ENCODE measurements at regions not wholly inside any gene's neighbourhood (a gene's known extent, or its start where the extent isn't known, plus 50 kb on each side); places are given as distances from the start of the nearest gene placed in this dataset.

- no peak for DNase-seq (ENCODE audit: low read depth)
- in situ Hi-C loops (cut with HindIII; ENCODE audit: low pct_unique_long_range_greater_than_20kb, low sequenced_read_pairs): no loop called here
Measured at GRCh38 chr4:28536124-28536523, 1675.5 kb downstream of the STIM2 start.

- DNase-seq (ENCODE audit: low read depth): no peak
- in situ Hi-C loops (cut with HindIII; ENCODE audit: low pct_unique_long_range_greater_than_20kb, low sequenced_read_pairs): no loop called here
Measured at GRCh38 chr4:28545986-28546385, 1685.3 kb downstream of the STIM2 start.

GRCh38 chr4:28548136-28548535 is 1687.5 kb downstream of the STIM2 start:
- no peak for DNase-seq (ENCODE audit: low read depth)
- in situ Hi-C loops (cut with HindIII; ENCODE audit: low pct_unique_long_range_greater_than_20kb, low sequenced_read_pairs): no loop called here

GRCh38 chr4:28548594-28548993 is 1688.0 kb downstream of the STIM2 start:
- no peak for DNase-seq (ENCODE audit: low read depth)
- in situ Hi-C loops (cut with HindIII; ENCODE audit: low pct_unique_long_range_greater_than_20kb, low sequenced_read_pairs): no loop called here

GRCh38 chr4:28555866-28556265 is 1695.2 kb downstream of the STIM2 start:
- in situ Hi-C loops (cut with HindIII; ENCODE audit: low pct_unique_long_range_greater_than_20kb, low sequenced_read_pairs): no loop called here
- no peak for DNase-seq (ENCODE audit: low read depth)

GRCh38 chr4:28557755-28558154 is 1697.1 kb downstream of the STIM2 start:
- in situ Hi-C loops (cut with HindIII; ENCODE audit: low pct_unique_long_range_greater_than_20kb, low sequenced_read_pairs): no loop called here
- DNase-seq (ENCODE audit: low read depth): no peak

GRCh38 chr4:28558895-28559294 is 1698.3 kb downstream of the STIM2 start:
- DNase-seq (ENCODE audit: low read depth): no peak
- in situ Hi-C loops (cut with HindIII; ENCODE audit: low pct_unique_long_range_greater_than_20kb, low sequenced_read_pairs): no loop called here

GRCh38 chr4:28562913-28563312 is 1702.3 kb downstream of the STIM2 start:
- no peak for DNase-seq (ENCODE audit: low read depth)
- in situ Hi-C loops (cut with HindIII; ENCODE audit: low pct_unique_long_range_greater_than_20kb, low sequenced_read_pairs): no loop called here

- no peak for DNase-seq (ENCODE audit: low read depth)
- in situ Hi-C loops (cut with HindIII; ENCODE audit: low pct_unique_long_range_greater_than_20kb, low sequenced_read_pairs): no loop called here
Measured at GRCh38 chr4:28565396-28565795, 1704.8 kb downstream of the STIM2 start.

- no peak for DNase-seq (ENCODE audit: low read depth)
- in situ Hi-C loops (cut with HindIII; ENCODE audit: low pct_unique_long_range_greater_than_20kb, low sequenced_read_pairs): no loop called here
Measured at GRCh38 chr4:28600958-28601357, 1740.3 kb downstream of the STIM2 start.

- in situ Hi-C loops (cut with HindIII; ENCODE audit: low pct_unique_long_range_greater_than_20kb, low sequenced_read_pairs): no loop called here
Measured at GRCh38 chr4:28621591-28621990, 1761.0 kb downstream of the STIM2 start.

GRCh38 chr4:28636971-28637370 is 1776.3 kb downstream of the STIM2 start:
- DNase-seq (ENCODE audit: low read depth): no peak
- in situ Hi-C loops (cut with HindIII; ENCODE audit: low pct_unique_long_range_greater_than_20kb, low sequenced_read_pairs): no loop called here

More at GRCh38 chr4:28621591-28621990, 1761.0 kb downstream of the STIM2 start:
- no peak for DNase-seq (ENCODE audit: low read depth)

- no peak for DNase-seq (ENCODE audit: low read depth)
Measured at GRCh38 chr4:28639747-28640146, 1779.1 kb downstream of the STIM2 start.

GRCh38 chr4:28654618-28655017 is 1794.0 kb downstream of the STIM2 start:
- no peak for DNase-seq (ENCODE audit: low read depth)
- in situ Hi-C loops (cut with HindIII; ENCODE audit: low pct_unique_long_range_greater_than_20kb, low sequenced_read_pairs): no loop called here

More at GRCh38 chr4:28639747-28640146, 1779.1 kb downstream of the STIM2 start:
- in situ Hi-C loops (cut with HindIII; ENCODE audit: low pct_unique_long_range_greater_than_20kb, low sequenced_read_pairs): no loop called here

GRCh38 chr4:28665306-28665705 is 1804.7 kb downstream of the STIM2 start:
- no peak for DNase-seq (ENCODE audit: low read depth)
- in situ Hi-C loops (cut with HindIII; ENCODE audit: low pct_unique_long_range_greater_than_20kb, low sequenced_read_pairs): no loop called here

GRCh38 chr4:28675582-28675981 is 1814.9 kb downstream of the STIM2 start:
- no peak for DNase-seq (ENCODE audit: low read depth)
- in situ Hi-C loops (cut with HindIII; ENCODE audit: low pct_unique_long_range_greater_than_20kb, low sequenced_read_pairs): no loop called here

GRCh38 chr4:28677808-28678207 is 1817.2 kb downstream of the STIM2 start:
- no peak for DNase-seq (ENCODE audit: low read depth)
- in situ Hi-C loops (cut with HindIII; ENCODE audit: low pct_unique_long_range_greater_than_20kb, low sequenced_read_pairs): no loop called here

GRCh38 chr4:28682847-28683246 is 1822.2 kb downstream of the STIM2 start:
- DNase-seq (ENCODE audit: low read depth): no peak
- in situ Hi-C loops (cut with HindIII; ENCODE audit: low pct_unique_long_range_greater_than_20kb, low sequenced_read_pairs): no loop called here

GRCh38 chr4:28686618-28687017 is 1826.0 kb downstream of the STIM2 start:
- in situ Hi-C loops (cut with HindIII; ENCODE audit: low pct_unique_long_range_greater_than_20kb, low sequenced_read_pairs): no loop called here

GRCh38 chr4:28690890-28691289 is 1830.2 kb downstream of the STIM2 start:
- no peak for DNase-seq (ENCODE audit: low read depth)
- in situ Hi-C loops (cut with HindIII; ENCODE audit: low pct_unique_long_range_greater_than_20kb, low sequenced_read_pairs): no loop called here

More at GRCh38 chr4:28686618-28687017, 1826.0 kb downstream of the STIM2 start:
- DNase-seq (ENCODE audit: low read depth): peak; percentile 14

GRCh38 chr4:28702571-28702970 is 1841.9 kb downstream of the STIM2 start:
- DNase-seq (ENCODE audit: low read depth): no peak
- in situ Hi-C loops (cut with HindIII; ENCODE audit: low pct_unique_long_range_greater_than_20kb, low sequenced_read_pairs): no loop called here
